DND-41 (cell line): ENCODE measurements at regions not wholly inside any gene's neighbourhood (a gene's known extent, or its start where the extent isn't known, plus 50 kb on each side); places are given as distances from the start of the nearest gene placed in this dataset.

Source experiments
- EZH2 ChIP-seq: IDR thresholded peaks from 3 replicates; pipeline ENCODE4 v1.6.1; 2012; ENCODE audit warnings: borderline replicate concordance, low read depth, mild to moderate bottlenecking, moderate library complexity, low read length, inconsistent platforms; ENCODE audit not compliant: severe bottlenecking
- TF ChIP-seq, protein P1 (sequence below): IDR thresholded peaks from 2 replicates; pipeline ENCODE4 v1.5.1; 2012; ENCODE audit warnings: borderline replicate concordance, low read length, moderate library complexity, mild to moderate bottlenecking; ENCODE audit not compliant: poor library complexity, severe bottlenecking; ENCODE audit errors: extremely low read depth

DNA sequence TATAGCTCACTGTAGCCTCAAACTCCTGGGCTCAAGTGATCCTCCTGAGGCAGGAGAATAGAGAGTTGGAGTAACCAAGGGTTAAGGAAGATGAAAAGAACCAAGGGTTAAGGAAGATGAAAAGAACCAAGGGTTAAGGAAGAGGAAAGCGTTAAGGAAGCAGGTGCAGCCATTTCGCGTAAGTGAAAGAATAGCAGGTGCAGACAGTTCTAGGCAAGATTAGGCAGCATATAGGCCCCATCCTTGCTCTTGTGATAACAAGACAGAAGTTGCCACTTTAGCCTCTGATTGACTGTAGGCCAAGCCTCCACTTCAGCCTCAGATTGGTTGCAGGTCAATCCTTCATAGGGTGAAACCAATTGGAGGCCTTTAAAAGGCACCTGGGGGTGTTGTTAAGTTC, 677.4 kb downstream of the PDCD6IP start:
- TF ChIP-seq, protein P1, sequence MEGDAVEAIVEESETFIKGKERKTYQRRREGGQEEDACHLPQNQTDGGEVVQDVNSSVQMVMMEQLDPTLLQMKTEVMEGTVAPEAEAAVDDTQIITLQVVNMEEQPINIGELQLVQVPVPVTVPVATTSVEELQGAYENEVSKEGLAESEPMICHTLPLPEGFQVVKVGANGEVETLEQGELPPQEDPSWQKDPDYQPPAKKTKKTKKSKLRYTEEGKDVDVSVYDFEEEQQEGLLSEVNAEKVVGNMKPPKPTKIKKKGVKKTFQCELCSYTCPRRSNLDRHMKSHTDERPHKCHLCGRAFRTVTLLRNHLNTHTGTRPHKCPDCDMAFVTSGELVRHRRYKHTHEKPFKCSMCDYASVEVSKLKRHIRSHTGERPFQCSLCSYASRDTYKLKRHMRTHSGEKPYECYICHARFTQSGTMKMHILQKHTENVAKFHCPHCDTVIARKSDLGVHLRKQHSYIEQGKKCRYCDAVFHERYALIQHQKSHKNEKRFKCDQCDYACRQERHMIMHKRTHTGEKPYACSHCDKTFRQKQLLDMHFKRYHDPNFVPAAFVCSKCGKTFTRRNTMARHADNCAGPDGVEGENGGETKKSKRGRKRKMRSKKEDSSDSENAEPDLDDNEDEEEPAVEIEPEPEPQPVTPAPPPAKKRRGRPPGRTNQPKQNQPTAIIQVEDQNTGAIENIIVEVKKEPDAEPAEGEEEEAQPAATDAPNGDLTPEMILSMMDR: no peak
- no peak for TF ChIP-seq EZH2
